IPS-15b (cell line): ENCODE measurements at regions not wholly inside any gene's neighbourhood (a gene's known extent, or its start where the extent isn't known, plus 50 kb on each side); places are given as distances from the start of the nearest gene placed in this dataset.
"Not testable (repeated sequence)": the region's sequence is repeated elsewhere in the genome, so short reads cannot be mapped to it uniquely, and the experiment has no call there.

Source experiments
- H3K27me3 ChIP-seq: one replicate; pipeline ENCODE4 v1.6.1; 2013; ENCODE audit warnings: low read length; ENCODE audit not compliant: control insufficient read depth, insufficient read depth
- H3K36me3 ChIP-seq: one replicate; pipeline ENCODE4 v1.6.1; 2013; ENCODE audit warnings: low read length; ENCODE audit not compliant: control insufficient read depth, insufficient read depth
- H3K4me1 ChIP-seq: one replicate; pipeline ENCODE4 v1.6.1; 2013; ENCODE audit warnings: mild to moderate bottlenecking, low read length; ENCODE audit not compliant: control insufficient read depth, insufficient read depth
- H3K4me3 ChIP-seq: one replicate; pipeline ENCODE4 v1.5.1; 2013; ENCODE audit warnings: low read depth, low read length
- H3K9ac ChIP-seq: one replicate; pipeline ENCODE4 v1.6.1; 2013; ENCODE audit warnings: low read depth, mild to moderate bottlenecking, low read length
- H3K9me3 ChIP-seq: one replicate; pipeline ENCODE4 v1.6.1; 2013; ENCODE audit warnings: mild to moderate bottlenecking, low read length; ENCODE audit not compliant: control insufficient read depth, insufficient read depth

DNA sequence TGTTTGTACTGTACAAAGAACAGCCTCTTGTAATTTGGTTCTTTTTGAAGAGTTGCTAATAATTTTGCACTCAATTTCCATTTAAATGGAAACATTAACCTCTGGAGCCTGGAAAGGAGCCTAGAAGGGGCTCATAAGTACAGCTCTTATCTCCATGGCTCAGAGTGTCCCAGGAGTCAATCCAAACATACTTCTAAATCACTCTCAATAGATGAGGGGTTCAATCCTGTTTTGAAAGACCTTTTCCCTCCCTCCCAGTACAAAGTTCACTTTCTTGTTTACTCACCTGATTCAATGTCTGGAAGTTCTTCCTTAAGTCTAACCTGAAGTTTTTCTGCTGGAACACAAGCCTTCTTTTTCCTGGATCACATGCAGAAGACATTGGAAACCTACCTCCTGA, 273.0 kb upstream of the PLET1 start:
- Histone ChIP-seq H3K9ac (no peak overlapping the region), H3K4me1 (no peaks in the 10 kb centered on the region), H3K27me3 (no peaks in the 10 kb centered on the region), H3K4me3 (no peak overlapping the region), H3K9me3 (no peaks in the 10 kb centered on the region), H3K36me3 (no peaks in the 10 kb centered on the region)

DNA sequence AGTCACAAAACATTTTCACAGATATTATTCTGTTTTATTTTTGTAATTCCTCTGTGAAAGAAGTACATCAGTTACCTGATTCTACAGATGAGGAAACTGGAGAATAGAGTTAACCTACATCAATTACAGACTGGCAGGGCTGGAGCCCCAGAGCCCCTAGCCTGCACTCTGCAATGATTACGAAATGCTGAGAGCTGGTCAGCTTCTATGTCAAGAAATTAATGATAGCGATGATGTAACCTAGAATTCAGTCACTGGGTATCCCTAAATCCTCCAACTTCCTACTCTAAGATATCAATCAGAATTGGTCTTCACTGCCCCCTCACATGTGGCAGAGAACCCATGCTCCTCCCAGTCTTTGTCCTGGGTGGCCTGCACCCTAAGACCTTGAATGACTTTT, 273.5 kb upstream of the PLET1 start:
- Histone ChIP-seq H3K4me1 (no peaks in the 10 kb centered on the region), H3K9me3 (no peaks in the 10 kb centered on the region), H3K36me3 (no peaks in the 10 kb centered on the region), H3K27me3 (no peaks in the 10 kb centered on the region), H3K4me3 (no peak overlapping the region), H3K9ac (no peak overlapping the region)

- Histone ChIP-seq H3K36me3 (no peaks in the 10 kb centered on the region), H3K4me1 (no peaks in the 10 kb centered on the region), H3K9me3 (no peaks in the 10 kb centered on the region), H3K4me3 (no peak overlapping the region), H3K27me3 (no peaks in the 10 kb centered on the region), H3K9ac (no peak overlapping the region)
Measured at GRCh38 chr11:112537026-112537425, 276.4 kb upstream of the PLET1 start.

DNA sequence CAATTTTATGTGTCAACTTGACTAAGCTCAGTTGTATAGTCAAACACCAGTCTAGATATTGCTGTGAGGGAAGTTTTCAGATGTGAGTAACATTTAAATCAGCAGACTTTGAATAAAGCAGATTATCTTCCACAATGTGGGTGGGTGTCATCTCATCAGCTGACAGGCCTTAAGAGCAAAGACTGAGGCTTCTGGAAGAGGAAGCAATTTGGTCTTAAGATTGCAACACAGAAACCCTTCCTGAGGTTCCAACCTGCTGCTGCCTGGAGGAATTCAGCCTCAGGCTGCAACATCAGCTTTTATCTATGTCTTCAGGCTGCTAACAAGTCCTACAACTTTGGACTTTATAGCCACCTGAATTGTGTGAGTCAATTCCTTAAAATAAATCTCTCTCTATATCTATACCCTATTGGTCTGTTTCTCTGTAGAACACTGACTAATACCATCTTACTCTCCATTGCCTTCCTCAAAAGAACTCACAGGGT, 277.2 kb upstream of the PLET1 start:
- no peaks in the 10 kb centered on the region for H3K27me3 ChIP-seq
- no peaks in the 10 kb centered on the region for H3K4me1 ChIP-seq
- H3K9ac ChIP-seq: no peak overlapping the region

DNA sequence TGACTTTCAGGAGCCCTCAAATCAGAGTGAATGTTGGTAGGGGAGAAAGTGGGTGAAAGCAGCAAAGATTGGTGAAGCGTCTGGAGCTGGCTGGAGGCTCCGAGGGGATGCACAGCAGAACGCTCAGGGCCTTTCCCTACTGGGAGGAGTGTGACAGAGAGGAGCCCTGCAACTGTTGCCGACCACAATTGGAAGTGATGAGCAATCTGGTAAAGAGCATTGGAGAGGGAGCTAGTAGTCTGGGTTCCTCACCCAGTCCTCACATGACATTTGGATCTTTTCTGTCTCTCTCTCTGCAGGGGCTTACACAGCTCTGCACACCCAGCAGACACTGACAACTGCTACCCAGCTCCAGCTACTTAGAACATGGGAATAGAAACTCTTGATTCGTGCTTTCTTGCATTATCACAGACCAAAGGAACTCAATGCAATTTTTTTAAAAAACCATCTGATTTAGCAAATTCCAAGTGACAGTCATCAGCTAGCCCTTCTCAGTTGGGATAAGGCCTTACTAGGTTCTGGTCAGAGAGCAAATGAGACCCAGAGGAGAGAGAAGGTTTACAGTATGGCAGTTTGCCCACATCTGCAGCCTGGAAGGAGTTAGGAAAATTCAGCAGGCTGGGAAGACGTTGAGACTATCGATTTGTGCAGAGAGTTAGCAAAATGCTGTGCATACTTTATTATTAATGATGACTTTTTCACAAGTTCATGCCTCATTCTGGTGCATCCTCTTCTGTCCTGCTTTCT, 278.0 kb upstream of the PLET1 start:
- H3K27me3 ChIP-seq: no peaks in the 10 kb centered on the region
- H3K9me3 ChIP-seq: no peaks in the 10 kb centered on the region
- no peaks in the 10 kb centered on the region for H3K4me1 ChIP-seq
- H3K9ac ChIP-seq: no peak overlapping the region
- no peak overlapping the region for H3K4me3 ChIP-seq
- no peaks in the 10 kb centered on the region for H3K36me3 ChIP-seq

More for the DNA sequence above, 277.2 kb upstream of the PLET1 start:
- Histone ChIP-seq H3K9me3 (no peaks in the 10 kb centered on the region), H3K4me3 (no peak overlapping the region), H3K36me3 (no peaks in the 10 kb centered on the region)

DNA sequence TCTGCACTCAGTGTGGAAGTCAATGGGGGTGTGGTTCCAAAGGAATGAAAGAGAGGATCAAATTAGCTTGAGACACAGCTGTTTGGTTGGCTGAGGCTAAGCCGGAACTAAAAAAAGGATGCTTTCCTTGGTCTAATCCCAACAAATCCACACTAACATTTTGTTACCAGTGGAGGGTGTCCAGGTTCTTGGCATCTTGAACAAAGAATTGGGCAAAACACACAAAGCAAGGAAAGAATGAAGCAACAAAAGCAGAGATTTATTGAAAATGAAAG, 278.6 kb upstream of the PLET1 start:
- not testable (repeated sequence) for H3K4me3 ChIP-seq, H3K9me3 ChIP-seq, H3K27me3 ChIP-seq, H3K36me3 ChIP-seq, H3K4me1 ChIP-seq, H3K9ac ChIP-seq

GRCh38 chr11:112539741-112540140, 279.1 kb upstream of the PLET1 start:
- Histone ChIP-seq H3K9ac (no peak overlapping the region), H3K27me3 (no peaks in the 10 kb centered on the region), H3K4me3 (no peak overlapping the region), H3K4me1 (no peaks in the 10 kb centered on the region), H3K9me3 (no peaks in the 10 kb centered on the region), H3K36me3 (no peaks in the 10 kb centered on the region)

GRCh38 chr11:112540261-112540660, 279.6 kb upstream of the PLET1 start:
- Histone ChIP-seq H3K4me1 (no peaks in the 10 kb centered on the region), H3K9ac (no peak overlapping the region), H3K9me3 (no peaks in the 10 kb centered on the region), H3K4me3 (no peak overlapping the region), H3K36me3 (no peaks in the 10 kb centered on the region), H3K27me3 (no peaks in the 10 kb centered on the region)

- no peaks in the 10 kb centered on the region for H3K27me3 ChIP-seq
- no peaks in the 10 kb centered on the region for H3K36me3 ChIP-seq
- no peaks in the 10 kb centered on the region for H3K4me1 ChIP-seq
- H3K9me3 ChIP-seq: no peaks in the 10 kb centered on the region
- H3K4me3 ChIP-seq: no peak overlapping the region
- no peak overlapping the region for H3K9ac ChIP-seq
Measured at GRCh38 chr11:112541140-112542046, 280.7 kb upstream of the PLET1 start.

DNA sequence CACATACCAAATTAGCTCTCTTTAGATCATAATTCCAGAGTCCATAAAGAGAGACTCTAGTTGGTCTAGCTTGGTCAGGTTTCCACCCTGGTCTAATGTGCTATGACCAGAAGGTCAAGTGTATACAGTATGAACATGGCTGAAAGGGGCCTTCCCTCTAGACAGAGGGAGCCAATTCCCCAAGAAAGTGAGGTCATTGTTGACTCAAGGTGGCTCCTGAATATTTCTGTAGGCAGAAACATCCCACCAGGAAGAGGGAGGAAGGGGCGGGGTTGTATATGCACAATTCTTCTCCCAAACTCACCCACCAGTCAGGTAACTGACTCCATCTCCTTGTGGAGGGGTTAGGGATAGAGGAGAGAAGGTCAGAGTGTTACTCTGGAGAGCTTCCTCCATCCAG, 281.8 kb upstream of the PLET1 start:
- Histone ChIP-seq H3K4me1 (no peaks in the 10 kb centered on the region), H3K9me3 (no peaks in the 10 kb centered on the region), H3K27me3 (no peaks in the 10 kb centered on the region), H3K9ac (no peak overlapping the region), H3K36me3 (no peaks in the 10 kb centered on the region), H3K4me3 (no peak overlapping the region)

- H3K27me3 ChIP-seq: no peaks in the 10 kb centered on the region
- H3K4me1 ChIP-seq: no peaks in the 10 kb centered on the region
- no peaks in the 10 kb centered on the region for H3K9me3 ChIP-seq
- H3K36me3 ChIP-seq: no peaks in the 10 kb centered on the region
- no peak overlapping the region for H3K9ac ChIP-seq
- H3K4me3 ChIP-seq: no peak overlapping the region
Measured at GRCh38 chr11:112543390-112543789, 282.7 kb upstream of the PLET1 start.

DNA sequence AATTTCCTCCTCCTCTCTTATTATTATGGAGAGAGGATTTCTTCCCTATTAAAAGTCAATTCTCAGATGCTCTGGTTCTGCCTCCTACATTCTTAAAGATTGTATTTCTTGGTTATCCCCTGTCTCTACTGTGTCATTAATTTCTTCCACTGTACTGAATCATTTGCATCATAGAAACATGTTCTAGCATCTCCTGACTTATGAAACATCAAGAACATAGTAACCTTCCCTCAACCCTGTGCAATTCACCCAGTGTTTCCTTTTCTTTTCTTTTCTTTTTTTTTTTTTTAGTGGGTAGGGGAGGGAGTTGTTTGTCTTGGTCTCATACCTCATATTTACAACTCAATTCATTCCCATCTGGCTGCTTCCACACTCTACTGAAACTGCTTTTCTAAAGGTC, 288.0 kb upstream of the PLET1 start:
- no peaks in the 10 kb centered on the region for H3K27me3 ChIP-seq
- no peak overlapping the region for H3K9ac ChIP-seq
- no peaks in the 10 kb centered on the region for H3K36me3 ChIP-seq
- no peak overlapping the region for H3K4me3 ChIP-seq
- H3K4me1 ChIP-seq: no peaks in the 10 kb centered on the region
- no peaks in the 10 kb centered on the region for H3K9me3 ChIP-seq
